ENCODE measurements at regions not wholly inside any gene's neighbourhood (a gene's known extent, or its start where the extent isn't known, plus 50 kb on each side); places are given as distances from the start of the nearest gene placed in this dataset.

DNA sequence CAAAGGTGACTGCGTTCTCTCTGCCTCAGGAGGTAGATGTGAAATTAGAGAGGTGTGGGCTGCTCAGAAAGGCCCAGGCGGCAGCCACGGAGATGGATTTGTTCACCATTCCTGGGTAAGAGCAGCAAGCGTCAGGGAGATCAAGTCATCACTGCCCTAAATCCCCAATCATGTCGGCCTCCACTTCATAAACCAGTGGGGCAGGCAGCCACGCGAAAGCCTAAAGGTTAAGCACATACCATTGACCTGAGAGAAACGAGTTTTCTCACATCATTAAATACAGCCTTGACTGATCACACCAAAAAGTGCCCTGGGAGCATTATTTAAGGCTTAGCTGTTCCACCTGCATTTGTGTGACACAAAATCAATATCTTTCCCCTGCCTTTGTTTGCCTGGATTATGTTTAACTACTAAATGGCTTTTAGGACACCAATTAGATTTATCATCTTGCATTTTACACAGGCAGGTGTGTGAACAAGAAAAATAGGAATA, 50.7 kb upstream of the FOXB1 start:
- Histone ChIP-seq H3K27me3 (no peaks in the 10 kb centered on the region), H3K4me1 (ENCODE audit: low read depth) (no peaks in the 10 kb centered on the region), H3K27ac (no peak overlapping the region), H3K9me3 (ENCODE audit: low read depth) (no peaks in the 10 kb centered on the region), H3K4me3 (no peak overlapping the region), H3K36me3 (no peaks in the 10 kb centered on the region)
- no peak for DNase-seq (ENCODE audit: low read depth in 1 of 2, low spot score in 1 of 2)
- TF ChIP-seq, protein P1, sequence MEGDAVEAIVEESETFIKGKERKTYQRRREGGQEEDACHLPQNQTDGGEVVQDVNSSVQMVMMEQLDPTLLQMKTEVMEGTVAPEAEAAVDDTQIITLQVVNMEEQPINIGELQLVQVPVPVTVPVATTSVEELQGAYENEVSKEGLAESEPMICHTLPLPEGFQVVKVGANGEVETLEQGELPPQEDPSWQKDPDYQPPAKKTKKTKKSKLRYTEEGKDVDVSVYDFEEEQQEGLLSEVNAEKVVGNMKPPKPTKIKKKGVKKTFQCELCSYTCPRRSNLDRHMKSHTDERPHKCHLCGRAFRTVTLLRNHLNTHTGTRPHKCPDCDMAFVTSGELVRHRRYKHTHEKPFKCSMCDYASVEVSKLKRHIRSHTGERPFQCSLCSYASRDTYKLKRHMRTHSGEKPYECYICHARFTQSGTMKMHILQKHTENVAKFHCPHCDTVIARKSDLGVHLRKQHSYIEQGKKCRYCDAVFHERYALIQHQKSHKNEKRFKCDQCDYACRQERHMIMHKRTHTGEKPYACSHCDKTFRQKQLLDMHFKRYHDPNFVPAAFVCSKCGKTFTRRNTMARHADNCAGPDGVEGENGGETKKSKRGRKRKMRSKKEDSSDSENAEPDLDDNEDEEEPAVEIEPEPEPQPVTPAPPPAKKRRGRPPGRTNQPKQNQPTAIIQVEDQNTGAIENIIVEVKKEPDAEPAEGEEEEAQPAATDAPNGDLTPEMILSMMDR (IDR thresholded peaks at IDR 0.05; ENCODE audit: low read depth, low read length), result no peak

DNA sequence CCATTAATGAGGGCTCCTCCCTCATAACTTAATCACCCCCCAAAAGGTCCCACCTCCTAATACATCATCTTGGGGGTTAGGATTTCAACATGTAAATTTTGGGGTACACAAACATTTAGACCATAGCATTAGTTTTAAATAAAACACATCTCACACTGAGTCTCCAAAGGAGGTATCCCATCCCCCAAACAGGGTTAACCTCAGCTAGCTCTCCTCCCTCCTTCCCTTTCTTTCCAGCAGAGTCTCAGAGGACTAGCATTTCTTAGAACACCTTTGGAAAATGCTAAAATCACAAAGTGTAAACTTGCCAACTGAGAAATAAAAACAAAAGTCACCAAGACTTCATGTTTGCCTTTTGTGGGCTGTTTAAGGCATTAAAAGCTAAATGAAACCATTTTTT, 51.2 kb upstream of the FOXB1 start:
- H3K27me3 ChIP-seq, result no peaks in the 10 kb centered on the region
- H3K4me3 ChIP-seq, result no peak overlapping the region
- no peaks in the 10 kb centered on the region for H3K9me3 ChIP-seq (ENCODE audit: low read depth)
- no peak overlapping the region for H3K27ac ChIP-seq
- TF ChIP-seq, protein P1 (IDR thresholded peaks at IDR 0.05; ENCODE audit: low read depth, low read length), result no peak
- no peaks in the 10 kb centered on the region for H3K36me3 ChIP-seq
- H3K4me1 ChIP-seq (ENCODE audit: low read depth), result no peaks in the 10 kb centered on the region
- DNase-seq (ENCODE audit: low read depth in 1 of 2, low spot score in 1 of 2), result no peak

DNA sequence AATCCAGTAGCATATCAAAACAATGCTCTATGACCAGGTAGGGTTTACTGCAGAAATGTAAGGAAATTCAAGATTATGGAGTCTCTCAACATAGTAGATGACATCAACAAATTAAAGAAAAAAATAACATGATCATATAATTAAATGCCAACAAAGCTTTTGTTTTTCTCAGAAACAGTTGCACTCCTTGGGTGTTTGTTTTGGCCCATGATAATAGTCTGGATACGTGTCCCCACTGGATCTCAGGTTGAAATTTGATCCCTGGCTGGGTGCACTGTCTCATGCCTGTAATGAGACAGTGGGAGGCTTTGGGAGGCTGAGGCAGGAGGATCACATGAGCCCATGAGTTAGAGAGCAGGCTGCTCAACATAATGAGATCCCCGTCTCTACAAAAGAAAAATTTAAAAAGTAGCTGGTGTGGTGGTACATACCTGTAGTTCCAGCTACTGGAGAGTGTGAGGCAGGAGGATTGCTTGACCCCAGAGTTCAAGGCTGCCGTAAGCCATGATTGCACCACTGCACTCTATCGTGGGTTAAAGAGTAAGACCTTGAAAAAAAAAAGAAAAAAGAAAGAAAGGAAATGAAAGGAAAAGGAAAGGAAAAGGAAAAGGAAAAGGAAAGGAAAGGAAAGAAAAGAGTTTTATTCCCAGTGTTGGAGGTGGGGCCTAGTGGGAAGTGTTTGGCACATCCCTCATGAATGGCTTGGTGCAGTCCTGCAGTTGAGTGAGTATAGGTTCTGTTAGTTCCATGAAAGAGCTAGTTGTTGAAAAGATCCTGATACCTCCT, 53.3 kb upstream of the FOXB1 start:
- TF ChIP-seq, protein P1 (IDR thresholded peaks at IDR 0.05; ENCODE audit: low read depth, low read length), result no peak
- no peak overlapping the region for H3K4me3 ChIP-seq
- DNase-seq (ENCODE audit: low read depth in 1 of 2, low spot score in 1 of 2), result no peak
- no peaks in the 10 kb centered on the region for H3K9me3 ChIP-seq (ENCODE audit: low read depth)
- H3K36me3 ChIP-seq, result no peaks in the 10 kb centered on the region
- no peak overlapping the region for H3K27ac ChIP-seq
- H3K27me3 ChIP-seq, result no peaks in the 10 kb centered on the region
- H3K4me1 ChIP-seq (ENCODE audit: low read depth), result no peaks in the 10 kb centered on the region

DNA sequence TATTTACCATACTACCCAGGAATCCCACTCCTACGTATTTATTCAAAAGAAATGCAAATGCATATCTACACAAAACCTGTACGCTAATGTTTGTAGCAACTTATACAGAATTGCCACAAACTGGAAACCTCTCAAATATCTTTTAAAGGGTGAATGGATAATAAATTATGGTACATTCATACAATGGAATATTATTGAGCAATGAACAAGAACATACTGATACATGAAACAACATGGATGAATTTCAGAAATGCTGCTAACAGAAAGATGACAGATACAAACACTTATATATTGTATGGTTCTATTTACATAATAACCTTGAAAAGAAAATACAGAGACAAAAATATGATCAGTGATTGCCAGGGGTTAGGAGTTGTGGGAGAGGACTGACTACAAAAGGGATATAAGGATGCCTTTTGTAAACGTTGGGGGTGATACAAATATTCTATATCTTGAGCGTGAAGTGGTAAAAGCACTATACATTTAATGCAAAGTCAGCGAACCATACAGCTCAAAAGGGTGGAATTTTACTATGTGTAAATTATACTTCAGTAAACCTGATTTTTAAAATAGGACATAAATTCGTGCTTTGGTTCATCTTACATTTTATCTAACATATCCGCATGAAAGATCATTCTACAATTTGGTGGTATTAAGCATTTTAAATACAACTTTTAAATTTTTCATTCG, 55.0 kb upstream of the FOXB1 start:
- no peaks in the 10 kb centered on the region for H3K36me3 ChIP-seq
- no peaks in the 10 kb centered on the region for H3K4me1 ChIP-seq (ENCODE audit: low read depth)
- H3K27ac ChIP-seq, result no peak overlapping the region
- H3K4me3 ChIP-seq, result no peak overlapping the region
- TF ChIP-seq, protein P1 (IDR thresholded peaks at IDR 0.05; ENCODE audit: low read depth, low read length), result no peak
- no peaks in the 10 kb centered on the region for H3K9me3 ChIP-seq (ENCODE audit: low read depth)
- no peak for DNase-seq (ENCODE audit: low read depth in 1 of 2, low spot score in 1 of 2)
- H3K27me3 ChIP-seq, result no peaks in the 10 kb centered on the region

DNA sequence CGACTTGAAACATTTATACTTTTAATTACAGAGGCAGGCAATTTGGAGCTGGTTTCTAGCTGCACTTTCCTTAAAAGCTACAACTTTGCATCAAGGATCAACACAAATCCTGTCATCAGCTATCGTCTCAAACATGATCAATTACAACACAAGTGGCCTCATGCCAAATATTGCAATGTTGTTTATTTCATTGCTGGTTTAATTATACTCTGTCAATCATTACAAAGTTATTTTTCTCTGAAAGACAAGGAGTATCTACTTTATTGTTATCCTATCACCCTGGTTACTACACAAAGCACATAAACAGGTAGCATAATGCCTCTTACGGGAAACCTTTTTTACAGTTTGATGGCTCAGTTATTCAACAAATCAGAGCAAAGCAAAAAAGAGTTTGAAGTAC, 58.0 kb upstream of the FOXB1 start:
- Histone ChIP-seq H3K27ac (no peak overlapping the region), H3K4me3 (no peak overlapping the region), H3K9me3 (ENCODE audit: low read depth) (no peaks in the 10 kb centered on the region), H3K4me1 (ENCODE audit: low read depth) (no peaks in the 10 kb centered on the region), H3K27me3 (no peaks in the 10 kb centered on the region), H3K36me3 (no peaks in the 10 kb centered on the region)
- DNase-seq (ENCODE audit: low read depth in 1 of 2, low spot score in 1 of 2), result no peak
- TF ChIP-seq, protein P1 (IDR thresholded peaks at IDR 0.05; ENCODE audit: low read depth, low read length), result no peak

All from cardiac muscle cell (in vitro differentiated cells and primary cell).